GM18861 (cell line): ENCODE measurements at regions not wholly inside any gene's neighbourhood (a gene's known extent, or its start where the extent isn't known, plus 50 kb on each side); places are given as distances from the start of the nearest gene placed in this dataset.

ENCODE experiments used
- ATAC-seq: cut with Tn5 transposase; IDR thresholded peaks from one replicate; pipeline ENCODE4 v1.9.1; 2021; ENCODE audit not compliant: unreplicated experiment

- no peak for ATAC-seq
These were observed 53.9 kb upstream of the CAV2 start for GRCh38 chr7:116445447-116446211.

GRCh38 chr7:116446212-116446855 lies 53.2 kb upstream of the CAV2 start:
- no peak for ATAC-seq

- ATAC-seq: no peak
These were observed 52.1 kb upstream of the CAV2 start for GRCh38 chr7:116447436-116447835.

GRCh38 chr7:116447966-116448839 lies 51.3 kb upstream of the CAV2 start:
- ATAC-seq: no peak

GRCh38 chr7:116449441-116449840 lies 50.1 kb upstream of the CAV2 start:
- ATAC-seq: no peak
